A549 (cell line): ENCODE measurements at regions not wholly inside any gene's neighbourhood (a gene's known extent, or its start where the extent isn't known, plus 50 kb on each side); places are given as distances from the start of the nearest gene placed in this dataset.

Experiments
- ATAC-seq, 2 experiments: fragments of 200-7000 bp in 1 of 2; fragments of >200 bp in 1 of 2; cut with Nextera tagmentation in 1 of 2; cut with Tn5 transposase in 1 of 2; 3 replicates each; pipeline versions ENCODE4 v1.8.0 to v1.9.1; 2018 to 2020; ENCODE audit warnings: mild to moderate bottlenecking in 1 of 2, moderate library complexity in 1 of 2
- CTCF ChIA-PET: fragments of 300-600 bp; sonication (Branson Sonifier 250); formaldehyde crosslinking; extraction: SDS; loops from one replicate; lab custom pipeline; 2021; ENCODE audit warnings: antibody characterized with exemption, inconsistent platforms; lab: Yijun Ruan, JAX
- POLR2A ChIA-PET: fragments of 350-600 bp; formaldehyde crosslinking; extraction: SDS; loops from one replicate; lab custom pipeline; 2021; ENCODE audit warnings: antibody characterized with exemption, inconsistent platforms; lab: Yijun Ruan, JAX
- DNase-seq, 2 experiments: peaks; one replicate each; pipeline versions ENCODE4 v3.0.0 to v3.0.0-alpha.2; 2011 to 2016; ENCODE audit warnings: low read depth in 1 of 2, low spot score in 1 of 2
- FAIRE-seq: peaks from 2 replicates; lab custom pipeline; 2011; peaks lifted over from hg19 to GRCh38; lab: Jason Lieb, UNC
- H3K27ac ChIP-seq, 2 experiments: fragments of >200 bp; sonication (Bioruptor Twin); formaldehyde crosslinking; 3 replicates each; pipeline ENCODE4 v1.5.1; 2016 to 2017
- H3K4me1 ChIP-seq: fragments of >200 bp; sonication (Bioruptor Twin); formaldehyde crosslinking; 3 replicates; pipeline ENCODE4 v1.6.1; 2016
- H3K4me2 ChIP-seq: fragments of >200 bp; sonication (Bioruptor Twin); formaldehyde crosslinking; 3 replicates; pipeline ENCODE4 v1.6.1; 2016
- H3K4me3 ChIP-seq: fragments of >200 bp; sonication (Bioruptor Twin); formaldehyde crosslinking; 3 replicates; pipeline ENCODE4 v1.5.1; 2016
- H3K9me3 ChIP-seq: fragments of >200 bp; sonication (Bioruptor Twin); formaldehyde crosslinking; 3 replicates; pipeline ENCODE4 v1.6.1; 2016
- BHLHE40 ChIP-seq: IDR thresholded peaks from 2 replicates; pipeline ENCODE4 v1.6.1; 2012; ENCODE audit warnings: low read depth, low read length, inconsistent platforms
- EHF ChIP-seq: fragments of 250-450 bp; sonication (Bioruptor Pico); IDR thresholded peaks from 2 replicates; pipeline ENCODE4 v1.5.0; 2020; ENCODE audit warnings: mild to moderate bottlenecking
- FOSB ChIP-seq: fragments of 250-450 bp; sonication (Bioruptor Pico); IDR thresholded peaks from 2 replicates; pipeline ENCODE4 v1.5.0; 2020; ENCODE audit warnings: mild to moderate bottlenecking, moderate library complexity
- HOXA7 ChIP-seq: fragments of 250-450 bp; sonication (Bioruptor Pico); IDR thresholded peaks from 2 replicates; pipeline ENCODE4 v1.5.0; 2020; ENCODE audit warnings: mild to moderate bottlenecking, moderate library complexity
- HOXB13 ChIP-seq: fragments of 250-450 bp; sonication (Bioruptor Pico); IDR thresholded peaks from 2 replicates; pipeline ENCODE4 v1.5.0; 2020; ENCODE audit warnings: low read depth, mild to moderate bottlenecking, moderate library complexity
- MYC ChIP-seq: IDR thresholded peaks from 2 replicates; pipeline ENCODE4 v1.6.1; 2012; ENCODE audit warnings: mild to moderate bottlenecking, inconsistent platforms, low read length, improper control_type of control experiment, borderline replicate concordance
- NPAS2 ChIP-seq: fragments of 250-450 bp; sonication (Bioruptor Pico); IDR thresholded peaks from 2 replicates; pipeline ENCODE4 v1.8.0; 2022; ENCODE audit warnings: mild to moderate bottlenecking, moderate library complexity, borderline replicate concordance
- POLR2A ChIP-seq: IDR thresholded peaks from 2 replicates; pipeline ENCODE4 v1.6.1; 2012; ENCODE audit warnings: mild to moderate bottlenecking, low read length
- RAD21 ChIP-seq, 2 experiments: fragments of >200 bp in 1 of 2; sonication (Bioruptor Twin) in 1 of 2; formaldehyde crosslinking in 1 of 2; IDR thresholded peaks in 1 of 2; conservative IDR thresholded peaks in 1 of 2; 2 replicates in 1 of 2; 3 replicates in 1 of 2; pipeline ENCODE4 v1.6.1; 2012 to 2018; ENCODE audit warnings: inconsistent platforms in 1 of 2
- RARB ChIP-seq: fragments of 250-450 bp; sonication (Bioruptor Pico); IDR thresholded peaks from 2 replicates; pipeline ENCODE4 v1.8.0; 2021; ENCODE audit warnings: mild to moderate bottlenecking, moderate library complexity
- SREBF2 ChIP-seq: fragments of 450-650 bp; IDR thresholded peaks from 2 replicates; pipeline ENCODE4 v1.6.1; 2014; ENCODE audit warnings: mild to moderate bottlenecking, moderate library complexity
- TFCP2L1 ChIP-seq: fragments of 250-450 bp; sonication (Bioruptor Pico); IDR thresholded peaks from 2 replicates; pipeline ENCODE4 v1.5.0; 2021; ENCODE audit warnings: mild to moderate bottlenecking
- WGBS: methylation state at CpG from one replicate; pipeline ENCODE4 v1.1.6; 2017; ENCODE audit errors: missing lambda C conversion rate; 5-methylcytosine and 5-hydroxymethylcytosine counted together
- TF ChIP-seq, protein P1 (sequence below): fragments of 450-650 bp; IDR thresholded peaks from 2 replicates; pipeline ENCODE4 v1.6.1; 2014; ENCODE audit warnings: antibody characterized with exemption
- TF ChIP-seq, protein P2 (sequence below): fragments of 250-450 bp; sonication (Bioruptor Pico); IDR thresholded peaks from 2 replicates; pipeline ENCODE4 v1.5.0; 2020; ENCODE audit warnings: low read depth, mild to moderate bottlenecking, moderate library complexity
- TF ChIP-seq, protein P3 (sequence below): IDR thresholded peaks from 2 replicates; pipeline ENCODE4 v1.6.1; 2012; ENCODE audit warnings: low read depth, borderline replicate concordance
- TF ChIP-seq, protein P4 (sequence below): IDR thresholded peaks from 2 replicates; pipeline ENCODE4 v1.6.1; 2012

DNA sequence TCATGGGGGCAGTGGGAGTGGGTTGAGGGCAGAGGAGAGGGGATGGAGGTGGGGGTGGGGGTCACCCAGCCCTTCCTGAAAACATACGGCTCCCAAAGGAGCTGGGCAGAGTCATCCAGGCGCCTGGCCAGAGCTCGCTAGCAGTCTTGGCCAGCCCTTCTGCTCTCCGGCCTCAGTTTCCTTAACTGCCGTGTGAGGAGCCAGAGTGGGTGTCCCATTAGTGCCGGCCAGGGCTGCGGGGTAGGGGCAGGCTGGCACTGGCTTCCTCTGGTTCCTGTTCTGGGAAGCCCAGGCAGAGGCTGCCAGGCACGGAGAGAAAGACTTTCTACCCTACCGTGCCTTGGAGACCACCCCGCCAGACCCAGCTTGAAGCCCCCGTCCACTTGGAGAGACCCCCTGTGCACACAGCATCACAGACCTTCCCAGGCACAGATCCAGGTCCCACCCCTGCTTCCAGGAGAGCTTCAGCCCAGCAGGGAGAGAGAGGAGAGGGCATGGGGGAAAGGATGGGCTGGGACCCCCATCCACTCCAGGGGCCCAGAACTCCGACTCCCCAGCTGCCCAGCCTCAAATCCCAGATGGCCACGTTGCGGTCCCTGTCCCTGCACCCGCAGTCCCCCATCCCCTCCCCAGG is 93.3 kb downstream of the RFLNA start:
- TF ChIP-seq POLR2A (0 out of 2 replicates have a peak, but pooled peaks have one; percentile 4), RARB (CRISPR knock-in tag) (no peak), RAD21 (conservative IDR thresholded peaks at IDR 0.05 in 1 of 2, IDR thresholded peaks at IDR 0.05 in 1 of 2) (no peak)
- TF ChIP-seq, protein P1, sequence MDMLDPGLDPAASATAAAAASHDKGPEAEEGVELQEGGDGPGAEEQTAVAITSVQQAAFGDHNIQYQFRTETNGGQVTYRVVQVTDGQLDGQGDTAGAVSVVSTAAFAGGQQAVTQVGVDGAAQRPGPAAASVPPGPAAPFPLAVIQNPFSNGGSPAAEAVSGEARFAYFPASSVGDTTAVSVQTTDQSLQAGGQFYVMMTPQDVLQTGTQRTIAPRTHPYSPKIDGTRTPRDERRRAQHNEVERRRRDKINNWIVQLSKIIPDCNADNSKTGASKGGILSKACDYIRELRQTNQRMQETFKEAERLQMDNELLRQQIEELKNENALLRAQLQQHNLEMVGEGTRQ = no peak
- Histone ChIP-seq H3K27ac (peak overlapping the region; percentile 99 to 100), H3K4me2 (peak overlapping the region; percentile 97), H3K4me1 (peaks cover 69% of the 10 kb centered on the region), H3K9me3 (no peaks in the 10 kb centered on the region), H3K4me3 (peak overlapping the region; percentile 79)
- 4% methylated on average over 14 of the region's 15 CpGs for WGBS
- FAIRE-seq = no peak
- CTCF ChIA-PET = interaction anchor here (0.7 to 9.3 kb wide), 13 partner anchors 8 to 383 kb away, joined by 3 to 100 read pairs (median 5); no protein-coding TSS in a partner anchor
- POLR2A ChIA-PET = interaction anchor here (0.7 to 3.8 kb wide), 9 partner anchors 8 to 293 kb away, joined by 3 to 22 read pairs (median 6); no protein-coding TSS in a partner anchor
- no peak for ATAC-seq
- no peak for DNase-seq

DNA sequence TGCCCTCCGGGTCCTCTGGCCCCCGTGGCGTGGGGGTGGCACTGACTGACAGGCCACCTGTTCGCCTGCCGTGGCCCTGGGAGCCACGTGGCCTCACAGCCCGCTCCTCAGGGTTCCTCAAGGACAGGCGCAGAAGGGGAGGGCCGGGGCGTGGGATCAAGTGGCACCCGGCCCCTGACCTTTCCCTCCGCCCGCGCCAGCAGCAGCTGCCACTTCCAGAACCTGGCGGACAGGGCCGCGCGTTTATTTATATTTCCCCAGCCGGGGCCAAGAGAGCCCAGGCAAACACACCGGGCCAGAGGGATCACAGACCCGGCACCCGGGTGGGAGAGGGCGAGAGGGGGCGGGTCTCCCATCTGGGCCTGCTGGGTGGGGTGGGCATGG is 92.6 kb downstream of the RFLNA start:
- Histone ChIP-seq H3K27ac (peak overlapping the region; percentile 99 to 100), H3K4me2 (peak overlapping the region; percentile 97), H3K4me1 (peaks cover 69% of the 10 kb centered on the region), H3K4me3 (peak overlapping the region; percentile 79), H3K9me3 (no peaks in the 10 kb centered on the region)
- TF ChIP-seq, protein P1 = peak; percentile 9; the same call in 1 of the 2 replicates
- TF ChIP-seq, protein P2, sequence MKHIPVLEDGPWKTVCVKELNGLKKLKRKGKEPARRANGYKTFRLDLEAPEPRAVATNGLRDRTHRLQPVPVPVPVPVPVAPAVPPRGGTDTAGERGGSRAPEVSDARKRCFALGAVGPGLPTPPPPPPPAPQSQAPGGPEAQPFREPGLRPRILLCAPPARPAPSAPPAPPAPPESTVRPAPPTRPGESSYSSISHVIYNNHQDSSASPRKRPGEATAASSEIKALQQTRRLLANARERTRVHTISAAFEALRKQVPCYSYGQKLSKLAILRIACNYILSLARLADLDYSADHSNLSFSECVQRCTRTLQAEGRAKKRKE (CRISPR knock-in tag) = 0 out of 2 replicates have a peak, but pooled peaks have one; percentile 49
- peak in 1 of 2 experiments; percentile 17; a peak in 1 of 5 replicates for TF ChIP-seq RAD21 (conservative IDR thresholded peaks at IDR 0.05 in 1 of 2, IDR thresholded peaks at IDR 0.05 in 1 of 2)
- TF ChIP-seq NPAS2 (CRISPR knock-in tag) = no peak
- TF ChIP-seq TFCP2L1 (CRISPR knock-in tag) = peak; percentile 27; the same call in 1 of the 2 replicates
- 0 out of 2 replicates have a peak, but pooled peaks have one; percentile 72 for TF ChIP-seq HOXA7
- TF ChIP-seq EHF = 0 out of 2 replicates have a peak, but pooled peaks have one; percentile 60
- peak; percentile 54; the same call in 1 of the 2 replicates for TF ChIP-seq MYC
- TF ChIP-seq SREBF2 = no peak
- no peak for TF ChIP-seq BHLHE40
- peak; percentile 78; the same call in 1 of the 2 replicates for TF ChIP-seq HOXB13 (CRISPR knock-in tag)
- 0 out of 2 replicates have a peak, but pooled peaks have one; percentile 41 for TF ChIP-seq FOSB (CRISPR knock-in tag)
- TF ChIP-seq, protein P3, sequence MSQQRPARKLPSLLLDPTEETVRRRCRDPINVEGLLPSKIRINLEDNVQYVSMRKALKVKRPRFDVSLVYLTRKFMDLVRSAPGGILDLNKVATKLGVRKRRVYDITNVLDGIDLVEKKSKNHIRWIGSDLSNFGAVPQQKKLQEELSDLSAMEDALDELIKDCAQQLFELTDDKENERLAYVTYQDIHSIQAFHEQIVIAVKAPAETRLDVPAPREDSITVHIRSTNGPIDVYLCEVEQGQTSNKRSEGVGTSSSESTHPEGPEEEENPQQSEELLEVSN = peak; percentile 61
- TF ChIP-seq, protein P4, sequence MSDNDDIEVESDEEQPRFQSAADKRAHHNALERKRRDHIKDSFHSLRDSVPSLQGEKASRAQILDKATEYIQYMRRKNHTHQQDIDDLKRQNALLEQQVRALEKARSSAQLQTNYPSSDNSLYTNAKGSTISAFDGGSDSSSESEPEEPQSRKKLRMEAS = peak; percentile 95
- no peak for FAIRE-seq
- ATAC-seq = no peak
- ChIA-PET POLR2A (interaction anchor here (3.8 kb wide), 1 partner anchor 18 kb away, joined by 18 read pairs; no protein-coding TSS in a partner anchor), CTCF (interaction anchor here (0.7 to 9.3 kb wide), 8 partner anchors 8 to 384 kb away, joined by 3 to 100 read pairs (median 6); no protein-coding TSS in a partner anchor)
- DNase-seq = no peak
- WGBS = 0% methylated on average over 1 of the region's 24 CpGs
